Parathyroid adenoma (tissue), 2 donors: ENCODE measurements at regions not wholly inside any gene's neighbourhood (a gene's known extent, or its start where the extent isn't known, plus 50 kb on each side); places are given as distances from the start of the nearest gene placed in this dataset.

ENCODE experiments used
- H2AFZ ChIP-seq: fragments of 300-600 bp; sonication (generic); one replicate; pipeline ENCODE4 v1.7.0; 2017; ENCODE audit warnings: antibody characterized with exemption, mild to moderate bottlenecking
- H3K27ac ChIP-seq: fragments of 300-600 bp; sonication (generic); one replicate; pipeline ENCODE4 v1.7.0; 2017
- H3K27me3 ChIP-seq: fragments of 300-600 bp; sonication (generic); one replicate; pipeline ENCODE4 v1.7.0; 2017; ENCODE audit warnings: low read length; ENCODE audit not compliant: control insufficient read depth, insufficient read depth
- H3K36me3 ChIP-seq: fragments of 300-600 bp; sonication (generic); one replicate; pipeline ENCODE4 v1.7.0; 2017; ENCODE audit warnings: low read length; ENCODE audit not compliant: control insufficient read depth, insufficient read depth
- H3K4me1 ChIP-seq: fragments of 300-600 bp; sonication (generic); one replicate; pipeline ENCODE4 v1.7.0; 2017; ENCODE audit warnings: control low read depth
- H3K4me2 ChIP-seq: fragments of 300-600 bp; sonication (generic); one replicate; pipeline ENCODE4 v1.7.0; 2017; ENCODE audit warnings: low read length
- H3K4me3 ChIP-seq: fragments of 300-600 bp; sonication (generic); one replicate; pipeline ENCODE4 v1.7.0; 2017; ENCODE audit warnings: low read depth, low read length
- H3K79me2 ChIP-seq: fragments of 300-600 bp; sonication (generic); one replicate; pipeline ENCODE4 v1.7.0; 2017; ENCODE audit warnings: control low read depth
- H3K9ac ChIP-seq: fragments of 300-600 bp; sonication (generic); one replicate; pipeline ENCODE4 v1.7.0; 2017; ENCODE audit warnings: mild to moderate bottlenecking
- H3K9me3 ChIP-seq: fragments of 300-600 bp; sonication (generic); one replicate; pipeline ENCODE4 v1.7.0; 2017; ENCODE audit warnings: low read length; ENCODE audit not compliant: control insufficient read depth
- CTCF ChIP-seq: fragments of 300-600 bp; sonication (generic); IDR thresholded peaks from one replicate; pipeline ENCODE4 v1.7.0; 2017; ENCODE audit warnings: antibody characterized with exemption, mild to moderate bottlenecking
- donor health status: primary hyperparathyroidism.

DNA sequence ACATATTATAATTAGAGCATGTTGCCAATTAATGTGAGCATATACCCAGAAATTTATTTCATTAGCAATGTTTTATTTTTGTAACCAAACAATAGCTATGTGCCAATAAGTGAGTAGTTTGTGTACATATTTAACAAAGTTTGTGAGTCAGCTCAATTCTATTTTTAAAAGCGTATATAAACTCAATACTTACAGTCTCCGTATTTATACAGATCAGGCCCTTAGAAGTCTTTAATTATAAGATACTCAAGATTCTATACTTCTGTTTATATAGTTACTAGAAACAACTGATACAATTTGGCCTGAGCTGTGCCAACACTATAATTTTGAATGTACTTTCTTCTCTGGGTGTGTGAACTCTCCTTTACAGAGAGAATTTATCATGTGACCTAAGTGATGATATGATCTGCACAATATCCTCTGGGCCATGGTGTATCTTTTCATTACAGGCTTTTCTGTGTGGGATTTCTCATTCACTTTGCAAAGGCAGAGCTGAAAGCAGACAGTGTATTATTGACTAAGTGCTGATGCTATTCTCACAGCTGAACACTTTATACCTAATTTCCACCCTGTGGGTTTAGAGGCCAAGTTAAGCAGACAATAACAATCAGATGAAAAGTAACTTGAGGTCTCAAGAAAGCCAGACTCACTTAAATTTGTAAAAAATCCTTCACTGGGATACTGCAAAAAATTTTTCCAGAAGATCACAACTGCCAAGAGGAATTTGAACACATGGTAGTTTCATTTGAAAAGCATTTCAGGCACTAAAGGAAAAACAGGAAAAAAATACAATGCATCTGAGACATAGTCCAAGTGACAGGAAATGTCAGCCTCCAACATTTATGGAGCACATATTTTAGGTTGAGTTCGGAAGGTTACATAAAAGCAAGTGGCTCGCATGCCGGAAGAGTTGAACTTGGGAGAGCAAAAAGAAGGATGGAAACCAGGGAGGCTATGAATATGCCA lies 277.9 kb upstream of the SEMA6D start:
- no peak overlapping the region for H3K27ac ChIP-seq
- H3K4me3 ChIP-seq = no peak overlapping the region
- H3K79me2 ChIP-seq = no peaks in the 10 kb centered on the region
- no peak for TF ChIP-seq CTCF
- no peaks in the 10 kb centered on the region for H3K9me3 ChIP-seq
- H3K4me1 ChIP-seq = no peaks in the 10 kb centered on the region
- H2AFZ ChIP-seq = no peak overlapping the region
- H3K9ac ChIP-seq = no peak overlapping the region
- H3K36me3 ChIP-seq = no peaks in the 10 kb centered on the region
- no peak overlapping the region for H3K4me2 ChIP-seq
- H3K27me3 ChIP-seq = no peaks in the 10 kb centered on the region

- Histone ChIP-seq H3K4me2 (no peak overlapping the region), H3K79me2 (no peaks in the 10 kb centered on the region), H3K9me3 (no peaks in the 10 kb centered on the region), H3K4me1 (no peaks in the 10 kb centered on the region), H3K4me3 (no peak overlapping the region), H3K9ac (no peak overlapping the region), H3K27ac (no peak overlapping the region), H2AFZ (no peak overlapping the region), H3K27me3 (no peaks in the 10 kb centered on the region), H3K36me3 (no peaks in the 10 kb centered on the region)
- no peak for TF ChIP-seq CTCF
These were observed 274.9 kb upstream of the SEMA6D start for GRCh38 chr15:47442371-47442770.

GRCh38 chr15:47443839-47444238 lies 273.5 kb upstream of the SEMA6D start:
- Histone ChIP-seq H3K27ac (no peak overlapping the region), H3K4me1 (no peaks in the 10 kb centered on the region), H3K9me3 (no peaks in the 10 kb centered on the region), H3K4me3 (no peak overlapping the region), H3K79me2 (no peaks in the 10 kb centered on the region), H3K4me2 (no peak overlapping the region), H3K27me3 (no peaks in the 10 kb centered on the region), H2AFZ (no peak overlapping the region), H3K36me3 (no peaks in the 10 kb centered on the region), H3K9ac (no peak overlapping the region)
- TF ChIP-seq CTCF = no peak

- Histone ChIP-seq H3K27ac (no peak overlapping the region), H3K4me2 (no peak overlapping the region), H3K36me3 (no peaks in the 10 kb centered on the region), H3K4me1 (no peaks in the 10 kb centered on the region), H3K9me3 (no peaks in the 10 kb centered on the region), H3K27me3 (no peaks in the 10 kb centered on the region), H3K9ac (no peak overlapping the region), H3K4me3 (no peak overlapping the region), H2AFZ (no peak overlapping the region), H3K79me2 (no peaks in the 10 kb centered on the region)
- no peak for TF ChIP-seq CTCF
These were observed 271.4 kb upstream of the SEMA6D start for GRCh38 chr15:47445723-47446392.
